ENCODE measurements at regions not wholly inside any gene's neighbourhood (a gene's known extent, or its start where the extent isn't known, plus 50 kb on each side); places are given as distances from the start of the nearest gene placed in this dataset.

GRCh38 chr2:235324324-235324723 is 169.5 kb upstream of the AGAP1 start:
- Histone ChIP-seq H3K56ac (replicated peaks; ENCODE audit: insufficient read length, low read depth, low read length) (no peak overlapping the region), H3K14ac (ENCODE audit: insufficient read length) (no peak overlapping the region), H2BK120ac (replicated peaks; ENCODE audit: low read depth, low read length) (no peak overlapping the region), H3K18ac (ENCODE audit: extremely low read depth, low read length) (no peak overlapping the region), H2BK12ac (ENCODE audit: low read depth, low read length) (no peak overlapping the region), H3K4ac (replicated peaks; ENCODE audit: insufficient read length, low read depth, low read length) (no peak overlapping the region), H2AFZ (ENCODE audit: low read length) (no peak overlapping the region), H3K23me2 (ENCODE audit: low read depth, low read length) (no peaks in the 10 kb centered on the region), H2BK5ac (ENCODE audit: low read depth, low read length) (no peak overlapping the region), H4K5ac (ENCODE audit: insufficient read length, low read depth, low read length) (no peak overlapping the region), H3K9ac (replicated peaks in 1 of 4; ENCODE audit: extremely low read depth in 1 of 4, low read depth in 3 of 4, low read length in 3 of 4) (no peak overlapping the region), H3K27ac (ENCODE audit: low read depth, low read length) (no peak overlapping the region), H3K9me3 (ENCODE audit: insufficient read depth in 2 of 2, low read depth in 1 of 2, low read length in 1 of 2) (no peaks in the 10 kb centered on the region), H3K27me3 (replicated peaks in 1 of 4; ENCODE audit: control insufficient read depth in 3 of 4, extremely low read depth in 1 of 4, insufficient read depth in 3 of 4, low read length in 3 of 4) (no peaks in the 10 kb centered on the region), H4K8ac (ENCODE audit: extremely low read depth, insufficient read depth, low read length) (no peak overlapping the region), H4K20me1 (replicated peaks in 1 of 2; ENCODE audit: control insufficient read depth in 1 of 2, insufficient read depth in 2 of 2, low read length in 2 of 2) (no peaks in the 10 kb centered on the region), H3K23ac (ENCODE audit: insufficient read length) (no peak overlapping the region), H2BK15ac (ENCODE audit: low read length) (no peak overlapping the region), H3K79me1 (ENCODE audit: low read depth, low read length) (no peaks in the 10 kb centered on the region), H3K4me1 (replicated peaks in 1 of 4; ENCODE audit: control insufficient read depth in 3 of 4, insufficient read depth in 4 of 4, low read length in 3 of 4) (peaks cover 0 to 10% (median 6%) of the 10 kb centered on the region in 4 experiments; a peak in 5 of 7 replicates), H3K4me2 (ENCODE audit: insufficient read depth in 1 of 2, low read depth in 2 of 2, low read length in 2 of 2) (no peak overlapping the region), H2AK5ac (ENCODE audit: low read depth, low read length) (no peak overlapping the region), H2BK20ac (ENCODE audit: low read length) (0 out of 2 replicates have a peak overlapping the region, but pooled peaks have one; percentile 80), H3K79me2 (ENCODE audit: control insufficient read depth in 1 of 2, insufficient read depth in 2 of 2, low read length in 2 of 2) (no peaks in the 10 kb centered on the region), H3K4me3 (ENCODE audit: extremely low read depth in 1 of 4, insufficient read depth in 2 of 4, low read depth in 3 of 4, low read length in 4 of 4) (no peak overlapping the region), H3K36me3 (ENCODE audit: control insufficient read depth in 2 of 4, insufficient read depth in 4 of 4, low read length in 3 of 4) (no peaks in the 10 kb centered on the region), H4K91ac (replicated peaks; ENCODE audit: insufficient read length, low read length) (no peak overlapping the region)
- DNase-seq (ENCODE audit: low read depth in 1 of 2, low spot score in 2 of 2) (no peak), FAIRE-seq (no peak)
- TF ChIP-seq MAX (IDR thresholded peaks at IDR 0.05) (peak; percentile 37), RFX5 (IDR thresholded peaks at IDR 0.05; ENCODE audit: borderline replicate concordance, low read depth, low read length) (no peak)
- CTCF ChIA-PET (ENCODE audit: partially characterized antibody), result interaction anchor here (1.0 kb wide), 1 partner anchor 186 kb away, joined by 3 read pairs; no protein-coding TSS in a partner anchor
- POLR2A ChIA-PET (ENCODE audit: partially characterized antibody), result no interaction called here
- 71% methylated on average over 9 of the region's 9 CpGs; no CpG with 5 or more reads in 1 of the 2 experiments for WGBS, 2 experiments (ENCODE audit: extremely low coverage in 1 of 2, insufficient coverage in 1 of 2, insufficient read length in 1 of 2, insufficient replicate concordance in 2 of 2, low coverage in 1 of 2, low lambda C conversion rate in 2 of 2, missing lambda C conversion rate in 1 of 2)
